H9 (cell line): ENCODE measurements at regions not wholly inside any gene's neighbourhood (a gene's known extent, or its start where the extent isn't known, plus 50 kb on each side); places are given as distances from the start of the nearest gene placed in this dataset.

Experiments used
- DNase-seq: peaks from one replicate; pipeline ENCODE4 v3.0.0-alpha.2; 2017
- H2AFZ ChIP-seq: one replicate; pipeline ENCODE4 v1.6.1; 2013; ENCODE audit warnings: mild to moderate bottlenecking, low read length, control low read depth, moderate library complexity
- H2AK5ac ChIP-seq: 2 replicates; pipeline ENCODE4 v1.6.1; 2013; ENCODE audit warnings: low read length, control low read depth, mixed read lengths; ENCODE audit not compliant: insufficient read length
- H2BK120ac ChIP-seq: one replicate; pipeline ENCODE4 v1.6.1; 2013; ENCODE audit warnings: low read depth, mild to moderate bottlenecking, low read length, control low read depth, inconsistent platforms; ENCODE audit not compliant: poor library complexity, severe bottlenecking
- H2BK12ac ChIP-seq: 2 replicates; pipeline ENCODE4 v1.6.1; 2013; ENCODE audit warnings: low read length, control low read depth, mixed read lengths, low read depth; ENCODE audit not compliant: insufficient read length
- H2BK15ac ChIP-seq: 2 replicates; pipeline ENCODE4 v1.6.1; 2013; ENCODE audit warnings: low read depth, low read length, control low read depth
- H2BK20ac ChIP-seq: one replicate; pipeline ENCODE4 v1.6.1; 2013; ENCODE audit warnings: low read depth, mild to moderate bottlenecking, low read length, control low read depth, inconsistent platforms; ENCODE audit not compliant: poor library complexity, severe bottlenecking
- H2BK5ac ChIP-seq: 2 replicates; pipeline ENCODE4 v1.6.1; 2013; ENCODE audit warnings: low read length, control low read depth, mixed read lengths; ENCODE audit not compliant: insufficient read length
- H3K14ac ChIP-seq: 2 replicates; pipeline ENCODE4 v1.6.1; 2013; ENCODE audit warnings: low read length, control low read depth; ENCODE audit not compliant: insufficient read depth
- H3K18ac ChIP-seq: 2 replicates; pipeline ENCODE4 v1.6.1; 2013; ENCODE audit warnings: low read depth, mild to moderate bottlenecking, mixed read lengths, low read length, control low read depth; ENCODE audit not compliant: insufficient read length
- H3K23ac ChIP-seq: 2 replicates; pipeline ENCODE4 v1.6.1; 2013; ENCODE audit warnings: low read length, control low read depth, mixed read lengths, low read depth; ENCODE audit not compliant: insufficient read length
- H3K23me2 ChIP-seq: 2 replicates; pipeline ENCODE4 v1.6.1; 2013; ENCODE audit warnings: low read depth, mild to moderate bottlenecking, mixed read lengths, low read length, control low read depth; ENCODE audit not compliant: insufficient read length, poor library complexity, severe bottlenecking
- H3K27ac ChIP-seq: 2 replicates; pipeline ENCODE4 v1.5.1; 2013; ENCODE audit warnings: low read length, control low read depth, mixed read lengths, low read depth; ENCODE audit not compliant: insufficient read length
- H3K27me3 ChIP-seq: 2 replicates; pipeline ENCODE4 v1.6.1; 2013; ENCODE audit warnings: low read length, control low read depth, inconsistent platforms; ENCODE audit not compliant: insufficient read depth
- H3K4ac ChIP-seq: 2 replicates; pipeline ENCODE4 v1.6.1; 2013; ENCODE audit warnings: low read depth, mild to moderate bottlenecking, control low read depth, inconsistent platforms, low read length, moderate library complexity
- H3K4me1 ChIP-seq: 2 replicates; pipeline ENCODE4 v1.6.1; 2013; ENCODE audit warnings: low read length, control low read depth, inconsistent platforms; ENCODE audit not compliant: insufficient read depth
- H3K4me2 ChIP-seq: 2 replicates; pipeline ENCODE4 v1.6.1; 2013; ENCODE audit warnings: low read length, control low read depth, mixed read lengths; ENCODE audit not compliant: insufficient read length, insufficient read depth
- H3K56ac ChIP-seq: 2 replicates; pipeline ENCODE4 v1.6.1; 2013; ENCODE audit warnings: low read depth, mild to moderate bottlenecking, mixed read lengths, low read length, control low read depth; ENCODE audit not compliant: insufficient read length
- H3K79me1 ChIP-seq: 2 replicates; pipeline ENCODE4 v1.6.1; 2013; ENCODE audit warnings: low read depth, mild to moderate bottlenecking, moderate library complexity, low read length, control low read depth, inconsistent platforms; ENCODE audit not compliant: insufficient read depth, poor library complexity, severe bottlenecking
- H3K79me2 ChIP-seq: 2 replicates; pipeline ENCODE4 v1.6.1; 2013; ENCODE audit warnings: low read length, control low read depth, inconsistent platforms; ENCODE audit not compliant: insufficient read depth
- H3K9ac ChIP-seq: 2 replicates; pipeline ENCODE4 v1.6.1; 2013; ENCODE audit warnings: low read length, control low read depth, mixed read lengths; ENCODE audit not compliant: insufficient read length; ENCODE audit errors: extremely low read depth
- H3K9me3 ChIP-seq: one replicate; pipeline ENCODE4 v1.6.1; 2013; ENCODE audit warnings: low read depth, low read length, inconsistent platforms; ENCODE audit not compliant: control insufficient read depth
- H3T11ph ChIP-seq: one replicate; pipeline ENCODE4 v1.6.1; 2013; ENCODE audit warnings: mild to moderate bottlenecking, low read length, control low read depth, inconsistent platforms
- H4K20me1 ChIP-seq: one replicate; pipeline ENCODE4 v1.6.1; 2013; ENCODE audit not compliant: control insufficient read depth, insufficient read length, insufficient read depth
- H4K5ac ChIP-seq: 2 replicates; pipeline ENCODE4 v1.6.1; 2013; ENCODE audit warnings: low read depth, mild to moderate bottlenecking, mixed read lengths, low read length, control low read depth; ENCODE audit not compliant: insufficient read length
- H4K8ac ChIP-seq: replicated peaks from 2 replicates; pipeline ENCODE4 v1.6.1; 2013; ENCODE audit warnings: low read length, control low read depth, mixed read lengths, low read depth; ENCODE audit not compliant: insufficient read length
- H4K91ac ChIP-seq: 2 replicates; pipeline ENCODE4 v1.6.1; 2013; ENCODE audit warnings: low read depth, mild to moderate bottlenecking, moderate library complexity, mixed read lengths, low read length, control low read depth; ENCODE audit not compliant: insufficient read length
- H3K27ac Mint-ChIP-seq, 3 experiments: 2 replicates in 2 of 3; 3 replicates in 1 of 3; pipeline ENCODE4 v1.8.0; 2020 to 2021; ENCODE audit warnings: mixed read lengths in 3 of 3, mild to moderate bottlenecking in 1 of 3, moderate library complexity in 1 of 3
- H3K27me3 Mint-ChIP-seq: 2 replicates; pipeline ENCODE4 v1.8.0; 2021; ENCODE audit warnings: low read depth, mild to moderate bottlenecking, moderate library complexity, mixed read lengths
- H3K36me3 Mint-ChIP-seq, 3 experiments: 2 replicates in 2 of 3; 3 replicates in 1 of 3; pipeline ENCODE4 v1.8.0; 2020 to 2021; ENCODE audit warnings: low read depth in 3 of 3, mixed read lengths in 3 of 3; ENCODE audit not compliant: insufficient read depth in 1 of 3
- H3K4me1 Mint-ChIP-seq, 2 experiments: 2 replicates each; pipeline ENCODE4 v1.8.0; 2020; ENCODE audit warnings: mixed read lengths in 2 of 2
- H3K4me3 Mint-ChIP-seq, 2 experiments: 2 replicates in 1 of 2; 3 replicates in 1 of 2; pipeline ENCODE4 v1.8.0; 2020 to 2021; ENCODE audit warnings: mild to moderate bottlenecking in 2 of 2, mixed read lengths in 2 of 2, moderate library complexity in 1 of 2
- H3K9me3 Mint-ChIP-seq, 2 experiments: 2 replicates in 1 of 2; 3 replicates in 1 of 2; pipeline ENCODE4 v1.8.0; 2020; ENCODE audit warnings: mild to moderate bottlenecking in 2 of 2, mixed read lengths in 2 of 2, moderate library complexity in 1 of 2
- WGBS: extraction: QIAGEN DNeasy Blood & Tissue Kit; methylation state at CpG from one replicate; pipeline ENCODE4 v1.1.7; 2013; ENCODE audit warnings: missing lambda C conversion rate, low lambda C conversion rate, mixed read lengths; ENCODE audit not compliant: insufficient read length; ENCODE audit errors: extremely low coverage; 5-methylcytosine and 5-hydroxymethylcytosine counted together
- TF ChIP-seq, protein P1 (sequence below): fragments of 200-600 bp; sonication (generic); conservative IDR thresholded peaks from 3 replicates; pipeline ENCODE4 v1.8.0; 2021; ENCODE audit warnings: antibody characterized with exemption, mild to moderate bottlenecking

DNA sequence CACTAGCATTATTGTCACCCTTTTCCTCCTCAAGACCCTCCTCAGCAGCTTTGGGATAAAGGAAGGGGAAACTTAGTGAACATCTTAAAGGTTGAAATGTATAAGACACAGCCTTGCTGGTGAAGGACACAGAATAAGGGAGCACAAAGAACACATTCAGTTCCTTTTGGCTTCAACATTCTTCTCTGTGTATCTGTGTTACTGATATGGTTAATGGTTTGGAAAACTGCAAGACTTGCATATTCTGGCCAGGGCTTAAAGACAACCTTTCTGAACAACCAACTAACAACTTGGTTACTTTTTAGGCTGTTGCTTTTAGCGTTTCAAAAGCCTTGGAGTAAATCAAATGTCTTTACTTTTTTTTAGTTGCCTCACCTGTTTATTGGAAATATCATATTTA lies 680.5 kb downstream of the MECOM start:
- Histone ChIP-seq H2BK5ac (no peak overlapping the region), H3K23me2 (no peaks in the 10 kb centered on the region), H3K27me3 (no peaks in the 10 kb centered on the region), H2BK15ac (no peak overlapping the region), H3K27ac (no peak overlapping the region), H4K20me1 (no peaks in the 10 kb centered on the region), H2BK120ac (no peak overlapping the region), H4K91ac (no peak overlapping the region), H3K4me2 (no peak overlapping the region), H2AFZ (no peak overlapping the region), H3K14ac (no peak overlapping the region), H2BK20ac (no peak overlapping the region), H4K8ac (no peak overlapping the region), H3K4me1 (no peaks in the 10 kb centered on the region), H3K23ac (no peak overlapping the region), H3K79me2 (no peaks in the 10 kb centered on the region), H3K18ac (no peak overlapping the region), H3K79me1 (no peaks in the 10 kb centered on the region), H3K4ac (no peak overlapping the region), H4K5ac (no peak overlapping the region), H3K56ac (no peak overlapping the region), H2BK12ac (no peak overlapping the region), H3K9ac (no peak overlapping the region), H3K9me3 (no peaks in the 10 kb centered on the region), H3T11ph (no peak overlapping the region), H2AK5ac (no peak overlapping the region)
- TF ChIP-seq, protein P1, sequence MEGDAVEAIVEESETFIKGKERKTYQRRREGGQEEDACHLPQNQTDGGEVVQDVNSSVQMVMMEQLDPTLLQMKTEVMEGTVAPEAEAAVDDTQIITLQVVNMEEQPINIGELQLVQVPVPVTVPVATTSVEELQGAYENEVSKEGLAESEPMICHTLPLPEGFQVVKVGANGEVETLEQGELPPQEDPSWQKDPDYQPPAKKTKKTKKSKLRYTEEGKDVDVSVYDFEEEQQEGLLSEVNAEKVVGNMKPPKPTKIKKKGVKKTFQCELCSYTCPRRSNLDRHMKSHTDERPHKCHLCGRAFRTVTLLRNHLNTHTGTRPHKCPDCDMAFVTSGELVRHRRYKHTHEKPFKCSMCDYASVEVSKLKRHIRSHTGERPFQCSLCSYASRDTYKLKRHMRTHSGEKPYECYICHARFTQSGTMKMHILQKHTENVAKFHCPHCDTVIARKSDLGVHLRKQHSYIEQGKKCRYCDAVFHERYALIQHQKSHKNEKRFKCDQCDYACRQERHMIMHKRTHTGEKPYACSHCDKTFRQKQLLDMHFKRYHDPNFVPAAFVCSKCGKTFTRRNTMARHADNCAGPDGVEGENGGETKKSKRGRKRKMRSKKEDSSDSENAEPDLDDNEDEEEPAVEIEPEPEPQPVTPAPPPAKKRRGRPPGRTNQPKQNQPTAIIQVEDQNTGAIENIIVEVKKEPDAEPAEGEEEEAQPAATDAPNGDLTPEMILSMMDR = no peak
- no peaks in the 10 kb centered on the region for H3K36me3 Mint-ChIP-seq
- H3K4me3 Mint-ChIP-seq = no peak overlapping the region
- 0 out of 4 replicates have a peak, but pooled peaks cover 0 to 3% of the 10 kb centered on the region in 2 experiments for H3K4me1 Mint-ChIP-seq
- H3K9me3 Mint-ChIP-seq = no peaks in the 10 kb centered on the region
- WGBS = no CpG with 5 or more reads among the region's 1 CpG
- DNase-seq = no peak
- H3K27ac Mint-ChIP-seq = no peak overlapping the region
- H3K27me3 Mint-ChIP-seq = no peaks in the 10 kb centered on the region
